A549 (cell line): ENCODE measurements at regions not wholly inside any gene's neighbourhood (a gene's known extent, or its start where the extent isn't known, plus 50 kb on each side); places are given as distances from the start of the nearest gene placed in this dataset.

ENCODE experiments used
- ATAC-seq, 2 experiments: fragments of 200-7000 bp in 1 of 2; fragments of >200 bp in 1 of 2; cut with Nextera tagmentation in 1 of 2; cut with Tn5 transposase in 1 of 2; 3 replicates each; pipeline versions ENCODE4 v1.8.0 to v1.9.1; 2018 to 2020; ENCODE audit warnings: mild to moderate bottlenecking in 1 of 2, moderate library complexity in 1 of 2
- CTCF ChIA-PET: fragments of 300-600 bp; sonication (Branson Sonifier 250); formaldehyde crosslinking; extraction: SDS; loops from one replicate; lab custom pipeline; 2021; ENCODE audit warnings: antibody characterized with exemption, inconsistent platforms; lab: Yijun Ruan, JAX
- POLR2A ChIA-PET: fragments of 350-600 bp; formaldehyde crosslinking; extraction: SDS; loops from one replicate; lab custom pipeline; 2021; ENCODE audit warnings: antibody characterized with exemption, inconsistent platforms; lab: Yijun Ruan, JAX
- DNase-seq, 2 experiments: peaks; one replicate each; pipeline versions ENCODE4 v3.0.0 to v3.0.0-alpha.2; 2011 to 2016; ENCODE audit warnings: low read depth in 1 of 2, low spot score in 1 of 2
- FAIRE-seq: peaks from 2 replicates; lab custom pipeline; 2011; peaks lifted over from hg19 to GRCh38; lab: Jason Lieb, UNC
- H3K27ac ChIP-seq, 2 experiments: fragments of >200 bp; sonication (Bioruptor Twin); formaldehyde crosslinking; 3 replicates each; pipeline ENCODE4 v1.5.1; 2016 to 2017
- H3K4me1 ChIP-seq: fragments of >200 bp; sonication (Bioruptor Twin); formaldehyde crosslinking; 3 replicates; pipeline ENCODE4 v1.6.1; 2016
- H3K4me2 ChIP-seq: fragments of >200 bp; sonication (Bioruptor Twin); formaldehyde crosslinking; 3 replicates; pipeline ENCODE4 v1.6.1; 2016
- H3K4me3 ChIP-seq: fragments of >200 bp; sonication (Bioruptor Twin); formaldehyde crosslinking; 3 replicates; pipeline ENCODE4 v1.5.1; 2016
- H3K9me3 ChIP-seq: fragments of >200 bp; sonication (Bioruptor Twin); formaldehyde crosslinking; 3 replicates; pipeline ENCODE4 v1.6.1; 2016
- BHLHE40 ChIP-seq: IDR thresholded peaks from 2 replicates; pipeline ENCODE4 v1.6.1; 2012; ENCODE audit warnings: low read depth, low read length, inconsistent platforms
- CBX8 ChIP-seq: fragments of 200-600 bp; sonication (generic); IDR thresholded peaks from 2 replicates; pipeline ENCODE4 v1.6.1; 2016
- EHF ChIP-seq: fragments of 250-450 bp; sonication (Bioruptor Pico); IDR thresholded peaks from 2 replicates; pipeline ENCODE4 v1.5.0; 2020; ENCODE audit warnings: mild to moderate bottlenecking
- HDAC2 ChIP-seq: fragments of 200-600 bp; sonication (generic); IDR thresholded peaks from 2 replicates; pipeline ENCODE4 v1.6.1; 2016
- HOXB5 ChIP-seq: fragments of 250-450 bp; sonication (Bioruptor Pico); IDR thresholded peaks from 2 replicates; pipeline ENCODE4 v1.5.0; 2020; ENCODE audit warnings: mild to moderate bottlenecking, moderate library complexity
- JUNB ChIP-seq: fragments of >200 bp; sonication (Bioruptor Twin); formaldehyde crosslinking; IDR thresholded peaks from 2 replicates; pipeline ENCODE4 v1.6.1; 2016
- KDM1A ChIP-seq: fragments of 200-600 bp; sonication (generic); IDR thresholded peaks from 2 replicates; pipeline ENCODE4 v1.6.1; 2016; ENCODE audit warnings: low read depth, mild to moderate bottlenecking
- KDM5A ChIP-seq: fragments of 200-600 bp; sonication (generic); IDR thresholded peaks from 2 replicates; pipeline ENCODE4 v1.6.1; 2016; ENCODE audit warnings: antibody characterized with exemption, mild to moderate bottlenecking
- MAFK ChIP-seq: fragments of 450-650 bp; IDR thresholded peaks from 2 replicates; pipeline ENCODE4 v1.6.1; 2014; ENCODE audit not compliant: partially characterized antibody
- NR3C1 ChIP-seq: fragments of >200 bp; sonication (Bioruptor Twin); formaldehyde crosslinking; IDR thresholded peaks from 3 replicates; pipeline ENCODE4 v1.6.1; 2017
- PHF8 ChIP-seq: fragments of 200-600 bp; sonication (generic); IDR thresholded peaks from 2 replicates; pipeline ENCODE4 v1.6.1; 2016; ENCODE audit warnings: low read depth, mild to moderate bottlenecking, antibody characterized with exemption, moderate library complexity, borderline replicate concordance
- POLR2A ChIP-seq: IDR thresholded peaks from 2 replicates; pipeline ENCODE4 v1.6.1; 2012; ENCODE audit warnings: mild to moderate bottlenecking, low read length
- RAD21 ChIP-seq, 2 experiments: fragments of >200 bp in 1 of 2; sonication (Bioruptor Twin) in 1 of 2; formaldehyde crosslinking in 1 of 2; IDR thresholded peaks in 1 of 2; conservative IDR thresholded peaks in 1 of 2; 2 replicates in 1 of 2; 3 replicates in 1 of 2; pipeline ENCODE4 v1.6.1; 2012 to 2018; ENCODE audit warnings: inconsistent platforms in 1 of 2
- RFX5 ChIP-seq: fragments of 450-650 bp; IDR thresholded peaks from 2 replicates; pipeline ENCODE4 v1.7.1; 2014; ENCODE audit warnings: antibody characterized with exemption, mild to moderate bottlenecking, moderate library complexity
- RNF2 ChIP-seq: fragments of 200-600 bp; sonication (generic); IDR thresholded peaks from 2 replicates; pipeline ENCODE4 v1.6.1; 2016; ENCODE audit warnings: low read depth, mild to moderate bottlenecking, antibody characterized with exemption, moderate library complexity, borderline replicate concordance
- SMC3 ChIP-seq: fragments of >200 bp; sonication (Bioruptor Twin); formaldehyde crosslinking; IDR thresholded peaks from 3 replicates; pipeline ENCODE4 v1.6.1; 2018; ENCODE audit warnings: inconsistent platforms
- ZC3H11A ChIP-seq: fragments of 450-650 bp; IDR thresholded peaks from 2 replicates; pipeline ENCODE4 v1.6.1; 2014; ENCODE audit warnings: antibody characterized with exemption, mild to moderate bottlenecking
- ZNF302 ChIP-seq: fragments of 250-450 bp; sonication (Bioruptor Pico); IDR thresholded peaks from 2 replicates; pipeline ENCODE4 v1.9.0; 2021; ENCODE audit warnings: inconsistent platforms, mild to moderate bottlenecking, moderate library complexity
- WGBS: methylation state at CpG from one replicate; pipeline ENCODE4 v1.1.6; 2017; ENCODE audit errors: missing lambda C conversion rate; 5-methylcytosine and 5-hydroxymethylcytosine counted together
- TF ChIP-seq, protein P1 (sequence below): fragments of 150-350 bp; IDR thresholded peaks from 2 replicates; pipeline ENCODE4 v1.6.1; 2014; ENCODE audit warnings: low read depth, mild to moderate bottlenecking, low read length
- TF ChIP-seq, protein P2 (sequence below): fragments of 450-650 bp; IDR thresholded peaks from 2 replicates; pipeline ENCODE4 v1.6.1; 2014; ENCODE audit warnings: antibody characterized with exemption
- TF ChIP-seq, protein P3 (sequence below): IDR thresholded peaks from 2 replicates; pipeline ENCODE4 v1.6.1; 2012
- TF ChIP-seq, protein P4 (sequence below): IDR thresholded peaks from 2 replicates; pipeline ENCODE4 v1.6.1; 2012; ENCODE audit warnings: low read depth, borderline replicate concordance

DNA sequence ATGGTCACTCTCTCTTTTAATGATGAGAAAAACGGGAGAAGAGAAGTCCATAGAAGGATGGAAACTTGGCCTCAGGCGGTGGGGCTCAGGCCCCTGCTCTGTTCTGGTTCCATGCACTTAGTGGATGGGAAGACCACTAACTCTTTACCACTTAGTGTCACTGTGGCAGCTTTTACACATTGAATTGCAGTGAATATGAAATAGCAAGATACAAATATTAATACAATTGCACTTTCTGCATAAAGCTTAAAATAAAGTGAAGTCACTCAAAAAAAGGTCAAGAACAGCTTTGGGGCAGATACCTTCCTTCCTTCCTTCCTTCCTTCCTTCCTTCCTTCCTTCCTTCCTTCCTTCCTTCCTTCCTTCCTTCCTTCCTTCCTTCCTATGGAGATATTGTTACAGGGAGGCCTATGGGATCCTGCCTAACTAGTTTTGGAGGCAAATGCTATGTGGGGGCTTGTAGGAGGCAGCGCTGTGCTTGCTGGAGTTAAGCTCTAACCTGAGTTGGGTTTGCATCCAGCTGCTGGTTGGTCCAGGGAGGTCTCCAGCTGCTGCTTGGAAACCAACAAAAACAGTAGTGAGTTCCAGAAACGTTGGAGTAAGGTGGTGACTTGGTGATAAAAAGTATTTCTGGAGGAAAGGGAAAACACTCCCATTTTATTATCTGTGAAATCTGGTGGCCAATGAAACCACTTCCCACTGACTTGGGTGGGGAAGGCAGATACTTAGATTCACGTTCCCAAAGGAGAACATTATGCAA, 62.3 kb upstream of the NKX2-2 start:
- no peak for ATAC-seq
- H3K27ac ChIP-seq = no peak overlapping the region
- no peak for DNase-seq
- H3K9me3 ChIP-seq = no peaks in the 10 kb centered on the region
- FAIRE-seq = no peak
- H3K4me3 ChIP-seq = no peak overlapping the region
- 3% methylated on average over 5 of the region's 5 CpGs for WGBS
- no peak overlapping the region for H3K4me2 ChIP-seq
- TF ChIP-seq POLR2A (no peak), NR3C1 (no peak), CBX8 (no peak)
- TF ChIP-seq, protein P1, sequence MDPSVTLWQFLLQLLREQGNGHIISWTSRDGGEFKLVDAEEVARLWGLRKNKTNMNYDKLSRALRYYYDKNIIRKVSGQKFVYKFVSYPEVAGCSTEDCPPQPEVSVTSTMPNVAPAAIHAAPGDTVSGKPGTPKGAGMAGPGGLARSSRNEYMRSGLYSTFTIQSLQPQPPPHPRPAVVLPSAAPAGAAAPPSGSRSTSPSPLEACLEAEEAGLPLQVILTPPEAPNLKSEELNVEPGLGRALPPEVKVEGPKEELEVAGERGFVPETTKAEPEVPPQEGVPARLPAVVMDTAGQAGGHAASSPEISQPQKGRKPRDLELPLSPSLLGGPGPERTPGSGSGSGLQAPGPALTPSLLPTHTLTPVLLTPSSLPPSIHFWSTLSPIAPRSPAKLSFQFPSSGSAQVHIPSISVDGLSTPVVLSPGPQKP = no peak
- ChIA-PET CTCF (interaction anchor here (0.6 to 3.0 kb wide), 7 partner anchors 8 to 341 kb away, joined by 3 to 13 read pairs (median 4); no protein-coding TSS in a partner anchor), POLR2A (no interaction called here)
- no peaks in the 10 kb centered on the region for H3K4me1 ChIP-seq

DNA sequence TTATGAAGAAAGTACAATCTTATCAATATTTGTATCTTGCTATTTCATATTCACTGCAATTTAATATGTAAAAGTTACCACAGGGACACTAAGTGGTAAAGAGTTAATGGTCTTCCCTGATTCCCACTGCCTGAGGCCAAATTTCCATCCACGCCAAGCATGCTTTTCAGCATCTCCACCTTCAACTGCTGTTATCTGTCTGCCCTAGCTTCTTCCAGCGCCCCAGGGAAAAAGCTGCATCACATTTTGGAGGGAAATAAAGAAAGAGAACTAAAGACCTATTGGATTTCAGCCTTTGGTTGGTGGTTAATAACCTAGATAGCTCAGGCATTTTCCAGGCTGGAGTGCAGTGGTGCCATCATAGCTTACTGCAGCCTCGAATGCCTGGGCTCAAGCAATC, 61.3 kb upstream of the NKX2-2 start:
- ATAC-seq (no peak), DNase-seq (no peak), FAIRE-seq (no peak)
- ChIA-PET CTCF (interaction anchor here (1.0 to 3.0 kb wide), 6 partner anchors 9 to 738 kb away, joined by 3 to 13 read pairs (median 6); no protein-coding TSS in a partner anchor), POLR2A (no interaction called here)
- Histone ChIP-seq H3K4me3 (no peak overlapping the region), H3K4me1 (no peaks in the 10 kb centered on the region), H3K9me3 (no peaks in the 10 kb centered on the region), H3K27ac (no peak overlapping the region), H3K4me2 (no peak overlapping the region)
- WGBS = 25% methylated on average over 3 of the region's 3 CpGs
- no peak for TF ChIP-seq KDM5A
- TF ChIP-seq BHLHE40 = no peak
- TF ChIP-seq JUNB = no peak
- TF ChIP-seq RFX5 = no peak
- TF ChIP-seq, protein P2, sequence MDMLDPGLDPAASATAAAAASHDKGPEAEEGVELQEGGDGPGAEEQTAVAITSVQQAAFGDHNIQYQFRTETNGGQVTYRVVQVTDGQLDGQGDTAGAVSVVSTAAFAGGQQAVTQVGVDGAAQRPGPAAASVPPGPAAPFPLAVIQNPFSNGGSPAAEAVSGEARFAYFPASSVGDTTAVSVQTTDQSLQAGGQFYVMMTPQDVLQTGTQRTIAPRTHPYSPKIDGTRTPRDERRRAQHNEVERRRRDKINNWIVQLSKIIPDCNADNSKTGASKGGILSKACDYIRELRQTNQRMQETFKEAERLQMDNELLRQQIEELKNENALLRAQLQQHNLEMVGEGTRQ = no peak
- no peak for TF ChIP-seq ZC3H11A
- TF ChIP-seq, protein P1 = no peak
- no peak for TF ChIP-seq ZNF302 (CRISPR knock-in tag)
- TF ChIP-seq RAD21 (conservative IDR thresholded peaks at IDR 0.05 in 1 of 2, IDR thresholded peaks at IDR 0.05 in 1 of 2) = no peak
- TF ChIP-seq PHF8 = no peak
- no peak for TF ChIP-seq KDM1A
- TF ChIP-seq, protein P3, sequence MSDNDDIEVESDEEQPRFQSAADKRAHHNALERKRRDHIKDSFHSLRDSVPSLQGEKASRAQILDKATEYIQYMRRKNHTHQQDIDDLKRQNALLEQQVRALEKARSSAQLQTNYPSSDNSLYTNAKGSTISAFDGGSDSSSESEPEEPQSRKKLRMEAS = no peak
- TF ChIP-seq HDAC2 = no peak
- no peak for TF ChIP-seq CBX8
- TF ChIP-seq EHF (CRISPR knock-in tag) = no peak
- no peak for TF ChIP-seq RNF2
- no peak for TF ChIP-seq MAFK
- no peak for TF ChIP-seq HOXB5
- TF ChIP-seq SMC3 = no peak
- TF ChIP-seq, protein P4, sequence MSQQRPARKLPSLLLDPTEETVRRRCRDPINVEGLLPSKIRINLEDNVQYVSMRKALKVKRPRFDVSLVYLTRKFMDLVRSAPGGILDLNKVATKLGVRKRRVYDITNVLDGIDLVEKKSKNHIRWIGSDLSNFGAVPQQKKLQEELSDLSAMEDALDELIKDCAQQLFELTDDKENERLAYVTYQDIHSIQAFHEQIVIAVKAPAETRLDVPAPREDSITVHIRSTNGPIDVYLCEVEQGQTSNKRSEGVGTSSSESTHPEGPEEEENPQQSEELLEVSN = no peak
